ENCODE measurements at regions not wholly inside any gene's neighbourhood (a gene's known extent, or its start where the extent isn't known, plus 50 kb on each side); places are given as distances from the start of the nearest gene placed in this dataset.

DNA sequence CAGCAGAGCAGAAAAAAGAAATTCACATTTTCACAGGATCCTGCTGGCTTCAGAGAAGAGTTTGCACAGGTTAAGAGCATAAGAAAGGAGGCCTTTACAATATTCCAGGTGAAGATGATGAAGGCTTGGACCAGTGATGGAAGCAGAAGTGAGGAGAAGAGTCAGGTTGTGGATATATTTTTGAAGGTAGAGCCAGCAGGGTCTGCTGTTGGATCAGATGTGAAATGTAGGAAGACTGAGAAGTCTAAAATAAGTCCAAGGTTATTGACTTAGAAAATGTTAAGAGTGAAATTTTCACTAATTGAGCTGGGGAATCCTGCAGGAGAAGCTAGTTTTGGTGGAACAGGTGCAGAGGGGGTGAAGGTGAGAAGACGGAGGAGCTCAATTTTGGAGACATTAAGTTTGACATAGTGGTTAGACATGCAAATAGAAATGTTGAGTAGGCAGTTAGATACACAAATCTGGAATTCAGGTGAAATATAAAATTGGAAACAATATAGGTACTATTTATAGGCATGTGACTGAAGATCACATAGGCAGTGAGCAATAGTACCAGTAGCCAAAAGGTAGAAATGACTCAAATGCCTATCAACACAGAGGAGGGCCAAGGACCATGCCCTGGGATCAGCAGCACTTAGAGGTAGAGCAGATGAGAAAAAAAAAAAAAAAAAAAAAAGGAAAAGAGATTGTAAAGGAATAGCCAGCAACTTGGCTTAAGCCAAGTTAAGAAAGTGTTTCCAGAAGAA lies 252.0 kb downstream of the AASDHPPT start:
- no peak overlapping the region for H2AFZ ChIP-seq (ENCODE audit: low read depth, low read length)
- no peak for TF ChIP-seq PURB (CRISPR knock-in tag; IDR thresholded peaks at IDR 0.05; ENCODE audit: low read depth)
- TF ChIP-seq POU5F1 (IDR thresholded peaks at IDR 0.05; ENCODE audit: borderline replicate concordance, low read depth, low read length, partially characterized antibody) = no peak
- TF ChIP-seq ZBTB8A (IDR thresholded peaks at IDR 0.05; ENCODE audit: partially characterized antibody) = no peak
- TF ChIP-seq SIN3A (IDR thresholded peaks at IDR 0.05; ENCODE audit: borderline replicate concordance in 2 of 2, control insufficient read depth in 1 of 2, low read depth in 2 of 2, low read length in 2 of 2) = no peak
- TF ChIP-seq HDAC3 (IDR thresholded peaks at IDR 0.05; ENCODE audit: borderline replicate concordance, partially characterized antibody) = no peak
- no peak for TF ChIP-seq HLTF (IDR thresholded peaks at IDR 0.05)
- TF ChIP-seq ZNF165 (CRISPR knock-in tag; IDR thresholded peaks at IDR 0.05; ENCODE audit: borderline replicate concordance) = no peak
- TF ChIP-seq TCFL5 (CRISPR knock-in tag; conservative IDR thresholded peaks at IDR 0.05) = no peak
- TF ChIP-seq, protein P1, sequence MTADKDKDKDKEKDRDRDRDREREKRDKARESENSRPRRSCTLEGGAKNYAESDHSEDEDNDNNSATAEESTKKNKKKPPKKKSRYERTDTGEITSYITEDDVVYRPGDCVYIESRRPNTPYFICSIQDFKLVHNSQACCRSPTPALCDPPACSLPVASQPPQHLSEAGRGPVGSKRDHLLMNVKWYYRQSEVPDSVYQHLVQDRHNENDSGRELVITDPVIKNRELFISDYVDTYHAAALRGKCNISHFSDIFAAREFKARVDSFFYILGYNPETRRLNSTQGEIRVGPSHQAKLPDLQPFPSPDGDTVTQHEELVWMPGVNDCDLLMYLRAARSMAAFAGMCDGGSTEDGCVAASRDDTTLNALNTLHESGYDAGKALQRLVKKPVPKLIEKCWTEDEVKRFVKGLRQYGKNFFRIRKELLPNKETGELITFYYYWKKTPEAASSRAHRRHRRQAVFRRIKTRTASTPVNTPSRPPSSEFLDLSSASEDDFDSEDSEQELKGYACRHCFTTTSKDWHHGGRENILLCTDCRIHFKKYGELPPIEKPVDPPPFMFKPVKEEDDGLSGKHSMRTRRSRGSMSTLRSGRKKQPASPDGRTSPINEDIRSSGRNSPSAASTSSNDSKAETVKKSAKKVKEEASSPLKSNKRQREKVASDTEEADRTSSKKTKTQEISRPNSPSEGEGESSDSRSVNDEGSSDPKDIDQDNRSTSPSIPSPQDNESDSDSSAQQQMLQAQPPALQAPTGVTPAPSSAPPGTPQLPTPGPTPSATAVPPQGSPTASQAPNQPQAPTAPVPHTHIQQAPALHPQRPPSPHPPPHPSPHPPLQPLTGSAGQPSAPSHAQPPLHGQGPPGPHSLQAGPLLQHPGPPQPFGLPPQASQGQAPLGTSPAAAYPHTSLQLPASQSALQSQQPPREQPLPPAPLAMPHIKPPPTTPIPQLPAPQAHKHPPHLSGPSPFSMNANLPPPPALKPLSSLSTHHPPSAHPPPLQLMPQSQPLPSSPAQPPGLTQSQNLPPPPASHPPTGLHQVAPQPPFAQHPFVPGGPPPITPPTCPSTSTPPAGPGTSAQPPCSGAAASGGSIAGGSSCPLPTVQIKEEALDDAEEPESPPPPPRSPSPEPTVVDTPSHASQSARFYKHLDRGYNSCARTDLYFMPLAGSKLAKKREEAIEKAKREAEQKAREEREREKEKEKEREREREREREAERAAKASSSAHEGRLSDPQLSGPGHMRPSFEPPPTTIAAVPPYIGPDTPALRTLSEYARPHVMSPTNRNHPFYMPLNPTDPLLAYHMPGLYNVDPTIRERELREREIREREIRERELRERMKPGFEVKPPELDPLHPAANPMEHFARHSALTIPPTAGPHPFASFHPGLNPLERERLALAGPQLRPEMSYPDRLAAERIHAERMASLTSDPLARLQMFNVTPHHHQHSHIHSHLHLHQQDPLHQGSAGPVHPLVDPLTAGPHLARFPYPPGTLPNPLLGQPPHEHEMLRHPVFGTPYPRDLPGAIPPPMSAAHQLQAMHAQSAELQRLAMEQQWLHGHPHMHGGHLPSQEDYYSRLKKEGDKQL (CRISPR knock-in tag; IDR thresholded peaks at IDR 0.05; ENCODE audit: borderline replicate concordance) = no peak

More for the DNA sequence above, 252.0 kb downstream of the AASDHPPT start:
- CTCF ChIA-PET (ENCODE audit: low intra/inter-chr PET ratio) = no interaction called here
- FAIRE-seq (no peak), DNase-seq (ENCODE audit: extremely low read depth in 1 of 4, low spot score in 3 of 4) (no peak), ATAC-seq (no peak)
- Histone ChIP-seq H3K4me3 (no peak overlapping the region), H3K79me2 (ENCODE audit: control insufficient read depth, insufficient read depth, low read length) (no peaks in the 10 kb centered on the region), H3K27me3 (ENCODE audit: control insufficient read depth in 2 of 2, insufficient read depth in 2 of 2, low read length in 2 of 2) (no peaks in the 10 kb centered on the region), H3K4me1 (replicated peaks in 1 of 2; ENCODE audit: control insufficient read depth in 2 of 2, insufficient read depth in 2 of 2, low read length in 2 of 2) (no peaks in the 10 kb centered on the region), H3K27ac (ENCODE audit: extremely low read depth, low read depth, low read length) (no peak overlapping the region), H4K20me1 (replicated peaks; ENCODE audit: control insufficient read depth, insufficient read depth, low read length) (no peaks in the 10 kb centered on the region), H3K9me1 (ENCODE audit: control insufficient read depth, insufficient read depth, low read length) (no peaks in the 10 kb centered on the region), H3K36me3 (ENCODE audit: control insufficient read depth, insufficient read depth, low read length) (no peaks in the 10 kb centered on the region), H3K9ac (ENCODE audit: insufficient read depth in 1 of 2, low read depth in 2 of 2, low read length in 2 of 2) (no peak overlapping the region), H3K4me2 (ENCODE audit: insufficient read depth, low read length) (no peak overlapping the region), H3K9me3 (replicated peaks; ENCODE audit: control insufficient read depth, insufficient read depth, low read depth, low read length) (no peaks in the 10 kb centered on the region)
- in situ Hi-C loops (cut with MboI) = no loop called here
- no TSS peak for BruUV-seq (replicated peaks)
- POLR2A ChIA-PET = no interaction called here
- 0% methylated on average over 1 of the region's 1 CpG for WGBS (ENCODE audit: insufficient coverage, low coverage, missing lambda C conversion rate)
- intact Hi-C loops (cut with micrococcal nuclease) = no loop called here

All from K562 (cell line).